IMR-90 (cell line): ENCODE measurements at regions not wholly inside any gene's neighbourhood (a gene's known extent, or its start where the extent isn't known, plus 50 kb on each side); places are given as distances from the start of the nearest gene placed in this dataset.

Source experiments
- CEBPB ChIP-seq: IDR thresholded peaks from 2 replicates; pipeline ENCODE4 v1.6.1; 2012; ENCODE audit warnings: low read depth, low read length, improper control_type of control experiment
- CTCF ChIP-seq: conservative IDR thresholded peaks from 2 replicates; pipeline ENCODE4 v1.5.1; 2012; ENCODE audit warnings: mild to moderate bottlenecking, low read depth, low read length, improper control_type of control experiment
- ELK1 ChIP-seq: fragments of 150-350 bp; IDR thresholded peaks from 2 replicates; pipeline ENCODE4 v1.6.1; 2016; ENCODE audit warnings: low read depth, mild to moderate bottlenecking, low read length, moderate library complexity, borderline replicate concordance
- FOS ChIP-seq: fragments of 150-350 bp; IDR thresholded peaks from 2 replicates; pipeline ENCODE4 v1.6.1; 2016; ENCODE audit warnings: low read depth, low read length
- MAFK ChIP-seq: IDR thresholded peaks from 2 replicates; pipeline ENCODE4 v1.6.1; 2012; ENCODE audit warnings: low read depth, low read length, improper control_type of control experiment
- MAZ ChIP-seq: IDR thresholded peaks from 2 replicates; pipeline ENCODE4 v1.6.1; 2012; ENCODE audit warnings: low read depth, mild to moderate bottlenecking, low read length, improper control_type of control experiment, moderate library complexity, borderline replicate concordance
- MXI1 ChIP-seq: IDR thresholded peaks from 2 replicates; pipeline ENCODE4 v1.6.1; 2012; ENCODE audit warnings: low read depth, mild to moderate bottlenecking, low read length, moderate library complexity, borderline replicate concordance
- NFE2L2 ChIP-seq: fragments of 150-350 bp; IDR thresholded peaks from 2 replicates; pipeline ENCODE4 v1.6.1; 2016; ENCODE audit warnings: low read depth, mild to moderate bottlenecking, low read length
- POLR2A ChIP-seq: IDR thresholded peaks from 2 replicates; pipeline ENCODE4 v1.6.1; 2012; ENCODE audit warnings: mild to moderate bottlenecking, low read depth, low read length
- RAD21 ChIP-seq: IDR thresholded peaks from 2 replicates; pipeline ENCODE4 v1.6.1; 2012; ENCODE audit warnings: low read length, improper control_type of control experiment
- RCOR1 ChIP-seq: IDR thresholded peaks from 2 replicates; pipeline ENCODE4 v1.6.1; 2012; ENCODE audit warnings: mild to moderate bottlenecking, low read length, improper control_type of control experiment; ENCODE audit not compliant: insufficient replicate concordance
- RFX5 ChIP-seq: IDR thresholded peaks from 2 replicates; pipeline ENCODE4 v1.8.0; 2012; ENCODE audit warnings: low read depth, mild to moderate bottlenecking, low read length, moderate library complexity

DNA sequence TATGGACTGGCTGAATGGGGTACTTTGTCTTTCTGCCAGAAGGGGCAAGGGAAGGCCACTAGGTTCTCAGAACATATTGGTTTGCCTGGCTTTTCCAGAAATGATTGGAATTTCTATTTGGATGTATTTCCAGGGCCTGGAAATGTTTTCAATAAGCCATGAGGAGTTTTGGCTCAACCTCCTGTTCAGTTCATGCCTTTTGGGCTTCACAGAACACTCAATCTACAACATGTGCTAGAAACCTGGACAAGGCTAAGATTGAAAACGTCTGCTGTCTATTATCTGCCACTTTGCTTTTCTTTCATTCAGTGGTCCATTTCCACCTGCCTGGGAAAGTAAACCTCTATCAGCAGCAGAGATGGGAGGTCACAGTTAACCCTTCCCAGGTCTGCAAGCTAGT, 793.4 kb downstream of the TENT5A start:
- no peak for TF ChIP-seq NFE2L2
- TF ChIP-seq CEBPB = no peak
- no peak for TF ChIP-seq RAD21
- TF ChIP-seq CTCF = no peak
- TF ChIP-seq POLR2A = no peak
- TF ChIP-seq MAZ = no peak
- TF ChIP-seq RFX5 = no peak
- TF ChIP-seq RCOR1 = no peak
- TF ChIP-seq ELK1 = no peak
- no peak for TF ChIP-seq MAFK
- no peak for TF ChIP-seq MXI1
- no peak for TF ChIP-seq FOS
